Spleen (tissue), 7 donors: ENCODE measurements at regions not wholly inside any gene's neighbourhood (a gene's known extent, or its start where the extent isn't known, plus 50 kb on each side); places are given as distances from the start of the nearest gene placed in this dataset.

Source experiments
- CTCF ChIP-seq, 11 experiments: fragments of 200-600 bp in 7 of 11; fragments of 450-650 bp in 4 of 11; sonication (generic) in 4 of 11; IDR thresholded peaks in 8 of 11; conservative IDR thresholded peaks in 3 of 11; 1 replicate in 7 of 11; 2 replicates in 4 of 11; pipeline versions ENCODE4 v1.4.0 to v1.8.0; 2016 to 2021; ENCODE audit warnings: antibody characterized with exemption in 11 of 11, inconsistent platforms in 4 of 11, mild to moderate bottlenecking in 1 of 11
- POLR2A ChIP-seq, 3 donors: fragments of 450-650 bp; IDR thresholded peaks; one replicate each; pipeline ENCODE4 v1.5.1; 2017; ENCODE audit warnings: antibody characterized with exemption in 3 of 3, mild to moderate bottlenecking in 1 of 3
- donor health status: DM: no; HTN: no; CAD: no; lungs with moderate emphysema.
- donor health status: DM: no; HTN: no; CAD: no.
- donor health status: DM: no; HTN: no; CAD: no.

GRCh38 chr9:7461791-7462190 is 337.8 kb downstream of the DMAC1 start:
- no peak for TF ChIP-seq CTCF (IDR thresholded peaks at IDR 0.05 in 8 of 11, conservative IDR thresholded peaks at IDR 0.05 in 3 of 11)
- no peak for TF ChIP-seq POLR2A (IDR thresholded peaks at IDR 0.05)
